Esophagus squamous epithelium (tissue), 4 donors: ENCODE measurements at regions not wholly inside any gene's neighbourhood (a gene's known extent, or its start where the extent isn't known, plus 50 kb on each side); places are given as distances from the start of the nearest gene placed in this dataset.

Source experiments
- POLR2A ChIP-seq, 4 donors: fragments of 450-650 bp; IDR thresholded peaks; one replicate each; pipeline ENCODE4 v1.6.1; 2017; ENCODE audit warnings: antibody characterized with exemption in 4 of 4, mild to moderate bottlenecking in 4 of 4, moderate library complexity in 3 of 4
- TF ChIP-seq, protein P1 (sequence below), 6 experiments: fragments of 450-650 bp in 4 of 6; fragments of 200-600 bp in 2 of 6; sonication (generic) in 2 of 6; IDR thresholded peaks; one replicate each; pipeline ENCODE4 v1.5.1; 2016 to 2019; ENCODE audit warnings: antibody characterized with exemption in 6 of 6, mild to moderate bottlenecking in 4 of 6, moderate library complexity in 4 of 6

- TF ChIP-seq, protein P1, sequence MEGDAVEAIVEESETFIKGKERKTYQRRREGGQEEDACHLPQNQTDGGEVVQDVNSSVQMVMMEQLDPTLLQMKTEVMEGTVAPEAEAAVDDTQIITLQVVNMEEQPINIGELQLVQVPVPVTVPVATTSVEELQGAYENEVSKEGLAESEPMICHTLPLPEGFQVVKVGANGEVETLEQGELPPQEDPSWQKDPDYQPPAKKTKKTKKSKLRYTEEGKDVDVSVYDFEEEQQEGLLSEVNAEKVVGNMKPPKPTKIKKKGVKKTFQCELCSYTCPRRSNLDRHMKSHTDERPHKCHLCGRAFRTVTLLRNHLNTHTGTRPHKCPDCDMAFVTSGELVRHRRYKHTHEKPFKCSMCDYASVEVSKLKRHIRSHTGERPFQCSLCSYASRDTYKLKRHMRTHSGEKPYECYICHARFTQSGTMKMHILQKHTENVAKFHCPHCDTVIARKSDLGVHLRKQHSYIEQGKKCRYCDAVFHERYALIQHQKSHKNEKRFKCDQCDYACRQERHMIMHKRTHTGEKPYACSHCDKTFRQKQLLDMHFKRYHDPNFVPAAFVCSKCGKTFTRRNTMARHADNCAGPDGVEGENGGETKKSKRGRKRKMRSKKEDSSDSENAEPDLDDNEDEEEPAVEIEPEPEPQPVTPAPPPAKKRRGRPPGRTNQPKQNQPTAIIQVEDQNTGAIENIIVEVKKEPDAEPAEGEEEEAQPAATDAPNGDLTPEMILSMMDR (IDR thresholded peaks at IDR 0.05), result no peak
- TF ChIP-seq POLR2A (IDR thresholded peaks at IDR 0.05), result no peak
Observed at GRCh38 chr5:112612663-112613062, 125.0 kb upstream of the APC start.
